PC-9 (cell line): ENCODE measurements at regions not wholly inside any gene's neighbourhood (a gene's known extent, or its start where the extent isn't known, plus 50 kb on each side); places are given as distances from the start of the nearest gene placed in this dataset.
"Not testable (repeated sequence)": the region's sequence is repeated elsewhere in the genome, so short reads cannot be mapped to it uniquely, and the experiment has no call there.

Experiments
- BruUV-seq: library from RNA; stranded (reverse); fragments of 400-500 nt; replicated peaks from 2 replicates; lab custom pipeline; 2021; lab: Mats Ljungman, UMichigan
- CTCF ChIA-PET: fragments of 300-600 bp; sonication (Branson Sonifier 250); formaldehyde crosslinking; loops from one replicate; lab custom pipeline; 2022; ENCODE audit warnings: antibody characterized with exemption; lab: Charles Lee
- POLR2A ChIA-PET: fragments of 300-600 bp; sonication (Branson Sonifier 250); formaldehyde crosslinking; loops from one replicate; lab custom pipeline; 2022; ENCODE audit warnings: antibody characterized with exemption; ENCODE audit not compliant: unreplicated experiment; lab: Charles Lee
- DNase-seq, 2 experiments: peaks; one replicate each; pipeline versions ENCODE4 v3.0.0 to v3.0.0-alpha.2; 2015 to 2022; ENCODE audit warnings: mixed read lengths in 1 of 2
- H2AFZ ChIP-seq: fragments of 200-600 bp; sonication (generic); 2 replicates; pipeline ENCODE4 v1.8.1; 2017; ENCODE audit warnings: antibody characterized with exemption
- H3F3A ChIP-seq: fragments of 200-600 bp; sonication (generic); 2 replicates; pipeline ENCODE4 v1.8.1; 2017; ENCODE audit warnings: antibody characterized with exemption, mild to moderate bottlenecking, low read depth; ENCODE audit not compliant: insufficient read depth
- H3K27ac ChIP-seq: fragments of 200-600 bp; sonication (generic); 2 replicates; pipeline ENCODE4 v1.6.1; 2016; ENCODE audit warnings: mixed run types
- H3K27me3 ChIP-seq: fragments of 200-600 bp; sonication (generic); 2 replicates; pipeline ENCODE4 v1.6.1; 2016; ENCODE audit warnings: low read depth, mixed run types; ENCODE audit not compliant: insufficient read depth
- H3K36me3 ChIP-seq: fragments of 200-600 bp; sonication (generic); 2 replicates; pipeline ENCODE4 v1.6.1; 2016; ENCODE audit warnings: low read depth, mixed run types
- H3K4me1 ChIP-seq: fragments of 200-600 bp; sonication (generic); replicated peaks from 2 replicates; pipeline ENCODE4 v1.6.1; 2016; ENCODE audit warnings: mixed run types; ENCODE audit not compliant: insufficient read depth
- H3K4me2 ChIP-seq: fragments of 200-600 bp; sonication (generic); 2 replicates; pipeline ENCODE4 v1.6.1; 2017; ENCODE audit warnings: mixed run types
- H3K4me3 ChIP-seq: fragments of 200-600 bp; sonication (generic); 2 replicates; pipeline ENCODE4 v1.6.1; 2016; ENCODE audit warnings: mixed run types
- H3K79me2 ChIP-seq: fragments of 200-600 bp; sonication (generic); 2 replicates; pipeline ENCODE4 v1.6.1; 2017; ENCODE audit warnings: low read depth, mixed run types
- H3K9me2 ChIP-seq: fragments of 200-600 bp; sonication (generic); 2 replicates; pipeline ENCODE4 v1.8.1; 2017; ENCODE audit warnings: mild to moderate bottlenecking; ENCODE audit not compliant: insufficient read depth
- H3K9me3 ChIP-seq: fragments of 200-600 bp; sonication (generic); 2 replicates; pipeline ENCODE4 v1.8.1; 2016; ENCODE audit warnings: low read depth; ENCODE audit not compliant: insufficient read depth
- H4K20me1 ChIP-seq: fragments of 200-600 bp; sonication (generic); 2 replicates; pipeline ENCODE4 v1.8.1; 2017; ENCODE audit not compliant: insufficient read depth
- CTCF ChIP-seq: fragments of 200-600 bp; sonication (generic); conservative IDR thresholded peaks from 2 replicates; pipeline ENCODE4 v1.6.1; 2017; ENCODE audit warnings: mixed run types, antibody characterized with exemption, mild to moderate bottlenecking, moderate library complexity
- EZH2 ChIP-seq: fragments of 200-600 bp; sonication (generic); IDR thresholded peaks from 2 replicates; pipeline ENCODE4 v1.8.0; 2017; ENCODE audit warnings: antibody characterized with exemption, low read depth
- intact Hi-C: fragments of 100-400 bp; cut with micrococcal nuclease; formaldehyde crosslinking; loops from one replicate; pipeline ENCODE4 v1.10.0; 2022; ENCODE audit not compliant: unreplicated experiment

DNA sequence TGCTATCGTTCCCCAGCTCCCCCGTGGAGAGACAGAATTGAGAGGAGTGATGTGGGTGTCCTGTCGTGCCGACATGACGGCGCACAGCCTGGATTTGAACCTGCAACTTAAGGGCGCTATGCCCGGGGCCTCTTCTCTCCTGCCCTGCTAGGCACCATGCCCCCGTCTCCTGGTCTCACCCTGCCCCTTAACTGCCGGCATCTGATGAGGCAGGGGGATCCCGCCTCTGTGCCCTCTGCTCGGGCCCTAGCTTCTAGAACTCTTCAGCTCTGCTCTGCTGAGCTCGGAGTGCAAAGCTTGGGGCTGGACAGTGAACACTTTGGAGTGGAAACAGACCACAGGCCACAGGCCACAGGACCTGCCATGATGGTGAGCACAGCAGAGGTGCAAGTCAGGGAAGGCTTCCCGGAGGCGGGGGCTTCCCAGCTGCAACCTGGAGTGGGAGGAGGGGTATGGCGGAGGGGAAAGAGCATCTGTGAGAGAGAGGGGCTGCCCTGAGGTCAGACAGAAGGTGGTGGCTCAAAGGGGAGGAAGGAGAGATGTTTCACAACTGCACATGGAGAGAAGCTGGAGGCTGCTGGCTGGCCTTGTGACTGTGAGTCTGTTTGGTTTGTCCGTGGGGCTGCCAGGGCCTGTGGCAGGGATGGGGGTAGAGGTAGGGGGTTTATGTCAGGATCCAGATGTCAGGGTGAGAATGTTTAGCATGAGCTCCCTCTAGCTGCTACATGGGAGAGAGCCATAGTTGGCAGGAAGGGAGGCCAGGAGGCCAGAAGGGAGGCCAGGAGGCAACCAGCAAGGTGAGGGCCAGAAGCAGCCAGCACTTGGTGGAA, 107.8 kb downstream of the CRLF3 start:
- Histone ChIP-seq H4K20me1 (no peaks in the 10 kb centered on the region), H3F3A (no peaks in the 10 kb centered on the region), H3K27me3 (no peaks in the 10 kb centered on the region), H3K27ac (no peak overlapping the region), H3K4me1 (no peaks in the 10 kb centered on the region), H3K36me3 (no peaks in the 10 kb centered on the region), H3K79me2 (peaks cover 19% of the 10 kb centered on the region), H3K9me3 (no peaks in the 10 kb centered on the region), H2AFZ (no peak overlapping the region), H3K4me2 (no peak overlapping the region), H3K9me2 (no peaks in the 10 kb centered on the region), H3K4me3 (no peak overlapping the region)
- TF ChIP-seq CTCF (no peak), EZH2 (no peak)
- CTCF ChIA-PET: no interaction called here
- no peak for DNase-seq
- no TSS peak for BruUV-seq
- POLR2A ChIA-PET: interaction anchor here (0.7 kb wide), 1 partner anchor 784 kb away, joined by 4 read pairs; no protein-coding TSS in a partner anchor
- intact Hi-C loops: loop anchor here (5.0 to 10.0 kb wide), 2 partner anchors 242 to 374 kb away; partner anchors contain the start of gene GOSR1

DNA sequence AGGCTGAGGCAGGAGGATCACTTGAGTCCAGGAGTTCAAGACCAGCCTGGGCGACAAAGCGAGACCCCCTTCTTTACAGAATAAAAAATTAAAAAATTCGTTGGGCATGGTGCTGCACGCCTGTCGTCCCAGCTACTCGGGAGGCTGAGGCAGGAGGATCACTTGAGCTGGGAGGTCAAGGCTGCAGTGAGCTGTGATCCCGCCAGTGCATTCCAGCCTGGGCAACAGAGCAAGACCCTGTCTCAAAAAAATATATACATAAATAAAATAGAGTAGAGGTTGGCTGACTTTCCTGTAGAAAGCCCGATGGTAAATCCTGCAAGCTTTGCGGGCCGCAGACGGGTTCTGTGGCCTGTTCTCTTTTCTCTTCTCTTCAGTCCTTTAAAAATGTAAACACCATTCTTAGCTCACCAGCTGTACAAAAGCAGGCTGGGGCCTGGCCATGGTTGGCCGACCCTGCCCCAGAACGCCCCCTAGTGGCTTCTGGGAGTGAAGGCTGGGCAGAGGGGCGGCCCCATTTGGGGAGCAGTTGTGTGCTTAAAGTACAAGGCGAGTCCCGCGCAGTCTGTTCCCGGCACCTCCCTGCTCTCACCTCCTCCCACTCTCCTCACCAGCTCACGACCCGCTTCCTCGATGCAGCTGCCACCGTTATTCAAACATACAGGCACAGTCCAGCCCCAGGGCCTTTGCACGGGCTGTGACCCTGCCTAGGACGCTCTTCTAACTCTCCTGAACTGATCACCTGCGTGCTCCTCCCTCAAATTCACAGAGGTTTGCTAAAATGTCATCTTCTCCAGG, 109.5 kb downstream of the CRLF3 start:
- H3K4me1 ChIP-seq, H3K36me3 ChIP-seq, H4K20me1 ChIP-seq, H3K4me2 ChIP-seq, CTCF ChIA-PET, H3K4me3 ChIP-seq, H3F3A ChIP-seq, POLR2A ChIA-PET, H3K9me2 ChIP-seq, BruUV-seq, H3K27me3 ChIP-seq, H3K27ac ChIP-seq, H2AFZ ChIP-seq, H3K9me3 ChIP-seq: not testable (repeated sequence)
- intact Hi-C loops: loop anchor here (5.0 to 10.0 kb wide), 2 partner anchors 240 to 373 kb away; partner anchors contain the start of gene GOSR1
- TF ChIP-seq CTCF: peak; percentile 78
- H3K79me2 ChIP-seq: peaks cover 34% of the 10 kb centered on the region
- DNase-seq: peak in 1 of 2 experiments; percentile 45

- H4K20me1 ChIP-seq, H3K27me3 ChIP-seq, BruUV-seq, DNase-seq, H3K9me2 ChIP-seq, POLR2A ChIA-PET, H3K27ac ChIP-seq, H3K9me3 ChIP-seq, CTCF ChIA-PET, H3K4me3 ChIP-seq, H3K4me2 ChIP-seq, H3F3A ChIP-seq, H3K4me1 ChIP-seq, H3K36me3 ChIP-seq, H2AFZ ChIP-seq: not testable (repeated sequence)
- peaks cover 36% of the 10 kb centered on the region for H3K79me2 ChIP-seq
- intact Hi-C loops: loop anchor here (10.0 kb wide), 1 partner anchor 239 kb away; the partner anchor contains the start of gene GOSR1
Observed at GRCh38 chr17:30713805-30714204, 110.7 kb downstream of the CRLF3 start.

GRCh38 chr17:30712859-30713258, 111.6 kb downstream of the CRLF3 start:
- H3K9me3 ChIP-seq, BruUV-seq, POLR2A ChIA-PET, H3K4me1 ChIP-seq, H3K27ac ChIP-seq, H3F3A ChIP-seq, H3K9me2 ChIP-seq, H3K27me3 ChIP-seq, H3K4me2 ChIP-seq, H3K36me3 ChIP-seq, H3K4me3 ChIP-seq, DNase-seq, H4K20me1 ChIP-seq, H2AFZ ChIP-seq: not testable (repeated sequence)
- CTCF ChIA-PET: interaction anchor here (0.6 to 0.7 kb wide), 2 partner anchors 435 to 935 kb away, joined by 3 to 9 read pairs; no protein-coding TSS in a partner anchor
- H3K79me2 ChIP-seq: peaks cover 36% of the 10 kb centered on the region
- intact Hi-C loops: loop anchor here (10.0 kb wide), 1 partner anchor 238 kb away; the partner anchor contains the start of gene GOSR1

- CTCF ChIA-PET: interaction anchor here (0.6 kb wide), 1 partner anchor 934 kb away, joined by 3 read pairs; no protein-coding TSS in a partner anchor
- BruUV-seq: TSS peak; percentile 17
- H3K4me1 ChIP-seq, POLR2A ChIA-PET, H3K36me3 ChIP-seq, H3K4me3 ChIP-seq, H2AFZ ChIP-seq, H3K9me3 ChIP-seq, H3K4me2 ChIP-seq, H3K27ac ChIP-seq, H3F3A ChIP-seq, H3K9me2 ChIP-seq, H4K20me1 ChIP-seq, H3K27me3 ChIP-seq, DNase-seq: not testable (repeated sequence)
- H3K79me2 ChIP-seq: peaks cover 31% of the 10 kb centered on the region
- intact Hi-C loops: loop anchor here (10.0 kb wide), 1 partner anchor 237 kb away; the partner anchor contains the start of gene GOSR1
Observed at GRCh38 chr17:30711626-30712507, 112.6 kb downstream of the CRLF3 start.
